CD4-positive, alpha-beta T cell (primary cell): ENCODE measurements at regions not wholly inside any gene's neighbourhood (a gene's known extent, or its start where the extent isn't known, plus 50 kb on each side); places are given as distances from the start of the nearest gene placed in this dataset.

Source experiments
- ATAC-seq: fragments of 200-7000 bp; cut with Tn5 transposase; one replicate; pipeline ENCODE4 v1.10.0; 2022; ENCODE audit warnings: mild to moderate bottlenecking; ENCODE audit not compliant: poor library complexity
- CTCF ChIA-PET: fragments of 350-600 bp; sonication (Branson Sonifier 250); formaldehyde crosslinking; loops from one replicate; lab custom pipeline; 2021; ENCODE audit warnings: antibody characterized with exemption, inconsistent platforms; lab: Charles Lee
- POLR2A ChIA-PET: fragments of 350-600 bp; sonication (Branson Sonifier 250); formaldehyde crosslinking; loops from one replicate; lab custom pipeline; 2021; ENCODE audit warnings: antibody characterized with exemption, inconsistent platforms; lab: Charles Lee
- DNase-seq, 14 experiments: peaks; one replicate each; pipeline ENCODE4 v3.0.0-alpha.2; 2013 to 2020; ENCODE audit warnings: mixed read lengths in 2 of 14
- H3K27ac ChIP-seq, 2 donors: one replicate each; pipeline versions ENCODE4 v1.5.1 to v1.7.0; 2013; ENCODE audit warnings: low read length in 2 of 2, low read depth in 1 of 2, mild to moderate bottlenecking in 1 of 2
- H3K27me3 ChIP-seq, 2 experiments: 1 replicate in 1 of 2; 2 replicates in 1 of 2; pipeline versions ENCODE4 v1.6.1 to v1.7.0; 2013; ENCODE audit warnings: low read length in 2 of 2, control low read depth in 1 of 2, mild to moderate bottlenecking in 1 of 2, moderate library complexity in 1 of 2; ENCODE audit not compliant: insufficient read depth in 2 of 2, control insufficient read depth in 1 of 2
- H3K36me3 ChIP-seq: one replicate; pipeline ENCODE4 v1.6.1; 2013; ENCODE audit warnings: low read length, control low read depth; ENCODE audit not compliant: insufficient read depth
- H3K4me1 ChIP-seq: one replicate; pipeline ENCODE4 v1.6.1; 2013; ENCODE audit warnings: low read length, control low read depth; ENCODE audit not compliant: insufficient read depth
- H3K4me3 ChIP-seq: one replicate; pipeline ENCODE4 v1.5.1; 2013; ENCODE audit warnings: mild to moderate bottlenecking, low read length, moderate library complexity
- H3K9me3 ChIP-seq, 2 experiments: 1 replicate in 1 of 2; 2 replicates in 1 of 2; pipeline versions ENCODE4 v1.6.1 to v1.7.0; 2013; ENCODE audit warnings: low read length in 2 of 2, mild to moderate bottlenecking in 2 of 2, control low read depth in 1 of 2, moderate library complexity in 1 of 2; ENCODE audit not compliant: control insufficient read depth in 1 of 2, insufficient read depth in 1 of 2
- H3K27ac Mint-ChIP-seq: one replicate; pipeline ENCODE4 v1.8.0; 2020; ENCODE audit warnings: mixed read lengths
- H3K27me3 Mint-ChIP-seq: one replicate; pipeline ENCODE4 v1.8.0; 2021; ENCODE audit warnings: mixed read lengths
- H3K36me3 Mint-ChIP-seq: one replicate; pipeline ENCODE4 v1.8.0; 2021; ENCODE audit warnings: low read depth, mixed read lengths
- H3K4me1 Mint-ChIP-seq: one replicate; pipeline ENCODE4 v1.8.0; 2021; ENCODE audit warnings: low read depth, mixed read lengths
- H3K4me3 Mint-ChIP-seq: one replicate; pipeline ENCODE4 v1.8.0; 2020; ENCODE audit warnings: mild to moderate bottlenecking, mixed read lengths
- H3K9me3 Mint-ChIP-seq: one replicate; pipeline ENCODE4 v1.8.0; 2020; ENCODE audit warnings: mixed read lengths
- CTCF ChIP-seq: fragments of 200-600 bp; IDR thresholded peaks from one replicate; pipeline ENCODE4 v1.8.0; 2022; ENCODE audit warnings: antibody characterized with exemption, mild to moderate bottlenecking
- intact Hi-C, 2 experiments: fragments of 100-400 bp; cut with DNase I in 1 of 2; cut with micrococcal nuclease in 1 of 2; formaldehyde crosslinking; loops; one replicate each; pipeline versions ENCODE4 v1.15.1 to v1.9.0; 2023 to 2025; cut with DNase I, micrococcal nuclease

DNA sequence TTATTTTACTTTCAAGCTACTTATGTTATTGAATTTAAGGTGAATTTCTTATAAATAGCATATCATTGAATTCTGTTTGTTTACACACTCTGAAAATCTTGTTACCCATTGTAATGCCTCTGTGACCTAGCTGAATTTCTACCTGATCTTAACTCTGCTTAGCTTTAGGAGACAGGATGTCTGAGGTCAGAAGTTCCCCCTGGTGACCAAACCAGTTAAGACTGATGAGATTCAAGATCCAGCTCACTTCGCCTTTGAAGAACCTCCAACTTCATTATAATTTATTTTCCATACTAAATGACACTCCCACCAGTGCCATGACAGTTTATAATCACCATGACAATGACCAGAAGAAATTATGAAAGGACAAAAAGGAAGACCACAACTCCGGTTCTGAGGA, 213.4 kb upstream of the CDC14C start:
- no peak for DNase-seq
- H3K27ac Mint-ChIP-seq, result no peak overlapping the region
- H3K36me3 ChIP-seq, result no peaks in the 10 kb centered on the region
- no peak for TF ChIP-seq CTCF
- H3K27ac ChIP-seq, result no peak overlapping the region
- H3K9me3 Mint-ChIP-seq, result no peaks in the 10 kb centered on the region
- H3K4me3 ChIP-seq, result no peak overlapping the region
- no peaks in the 10 kb centered on the region for H3K4me1 ChIP-seq
- no peaks in the 10 kb centered on the region for H3K9me3 ChIP-seq
- no peak for ATAC-seq
- no peaks in the 10 kb centered on the region for H3K4me1 Mint-ChIP-seq
- H3K36me3 Mint-ChIP-seq, result no peaks in the 10 kb centered on the region
- no peaks in the 10 kb centered on the region for H3K27me3 Mint-ChIP-seq
- no peaks in the 10 kb centered on the region for H3K27me3 ChIP-seq
- intact Hi-C loops, result no loop called here
- CTCF ChIA-PET, result no interaction called here
- H3K4me3 Mint-ChIP-seq, result no peak overlapping the region
- POLR2A ChIA-PET, result no interaction called here

DNA sequence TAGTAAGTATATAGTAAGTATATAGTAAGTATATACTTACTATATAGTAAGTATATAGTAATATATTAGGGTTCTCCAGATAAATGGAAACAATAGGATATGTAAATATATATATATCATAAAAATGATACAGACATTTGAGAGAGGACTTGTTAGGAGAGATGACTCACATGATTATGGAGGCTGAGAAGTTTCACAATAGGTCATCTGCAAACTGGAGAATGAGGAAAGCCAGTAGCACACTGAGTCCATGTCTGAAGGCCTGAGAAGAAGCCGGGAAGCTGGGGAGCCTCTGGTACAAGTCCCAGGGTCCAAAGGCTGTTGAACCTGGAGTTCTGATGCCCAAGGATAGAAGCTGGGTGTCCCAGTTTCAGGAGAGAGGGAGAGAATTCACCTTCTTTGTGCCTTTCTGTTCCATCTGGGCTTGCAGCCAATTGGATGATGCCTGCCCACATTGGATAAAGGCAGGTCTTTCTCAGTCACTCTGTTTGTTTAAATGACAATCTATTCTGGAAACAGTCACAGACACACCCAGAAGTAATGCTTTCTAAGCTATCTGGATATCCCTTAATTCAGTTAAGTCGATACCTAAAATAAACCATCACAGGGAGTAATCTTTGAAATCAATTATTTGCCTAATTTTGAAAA, 205.5 kb upstream of the CDC14C start:
- no peak for DNase-seq
- Mint-ChIP-seq H3K36me3 (no peaks in the 10 kb centered on the region), H3K4me1 (no peaks in the 10 kb centered on the region), H3K4me3 (no peak overlapping the region), H3K27ac (no peak overlapping the region), H3K9me3 (no peaks in the 10 kb centered on the region), H3K27me3 (no peaks in the 10 kb centered on the region)
- TF ChIP-seq CTCF, result no peak
- Histone ChIP-seq H3K9me3 (peaks cover 0 to 7% of the 10 kb centered on the region in 2 experiments), H3K4me1 (no peaks in the 10 kb centered on the region), H3K36me3 (no peaks in the 10 kb centered on the region), H3K27ac (no peak overlapping the region), H3K4me3 (no peak overlapping the region), H3K27me3 (no peaks in the 10 kb centered on the region)
- CTCF ChIA-PET, result no interaction called here
- POLR2A ChIA-PET, result no interaction called here
- intact Hi-C loops, result no loop called here
- ATAC-seq, result no peak

DNA sequence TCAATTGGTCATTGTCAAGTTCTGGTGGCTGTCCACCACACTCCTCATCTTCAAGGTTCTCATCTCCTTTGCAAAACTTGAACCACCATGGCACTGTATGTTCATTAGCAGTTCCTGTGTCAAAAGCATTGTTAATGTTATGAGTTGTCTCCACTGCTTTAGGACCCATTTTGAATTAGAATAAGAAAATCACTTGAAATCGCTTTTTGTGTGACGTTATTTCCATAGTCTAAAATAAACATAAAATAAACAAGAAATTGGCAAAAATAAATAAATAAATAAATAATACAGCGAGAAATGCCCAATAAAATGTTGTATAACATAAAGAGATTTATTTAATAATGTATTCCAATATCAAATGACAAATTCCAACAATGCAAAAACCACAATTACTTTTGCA, 195.5 kb upstream of the CDC14C start:
- no peak for DNase-seq
- Histone ChIP-seq H3K9me3 (peaks cover 0 to 5% of the 10 kb centered on the region in 2 experiments), H3K36me3 (no peaks in the 10 kb centered on the region), H3K27ac (no peak overlapping the region), H3K4me3 (no peak overlapping the region), H3K27me3 (no peaks in the 10 kb centered on the region), H3K4me1 (no peaks in the 10 kb centered on the region)
- TF ChIP-seq CTCF, result no peak
- Mint-ChIP-seq H3K27me3 (no peaks in the 10 kb centered on the region), H3K36me3 (no peaks in the 10 kb centered on the region), H3K4me1 (no peaks in the 10 kb centered on the region), H3K27ac (no peak overlapping the region), H3K4me3 (no peak overlapping the region), H3K9me3 (peaks cover 14% of the 10 kb centered on the region)
- no peak for ATAC-seq
- intact Hi-C loops, result no loop called here
- CTCF ChIA-PET, result no interaction called here
- POLR2A ChIA-PET, result no interaction called here
